Esophagus squamous epithelium (tissue), 4 donors: ENCODE measurements at regions not wholly inside any gene's neighbourhood (a gene's known extent, or its start where the extent isn't known, plus 50 kb on each side); places are given as distances from the start of the nearest gene placed in this dataset.

Experiments
- POLR2A ChIP-seq, 4 donors: fragments of 450-650 bp; IDR thresholded peaks; one replicate each; pipeline ENCODE4 v1.6.1; 2017; ENCODE audit warnings: antibody characterized with exemption in 4 of 4, mild to moderate bottlenecking in 4 of 4, moderate library complexity in 3 of 4
- TF ChIP-seq, protein P1 (sequence below), 6 experiments: fragments of 450-650 bp in 4 of 6; fragments of 200-600 bp in 2 of 6; sonication (generic) in 2 of 6; IDR thresholded peaks; one replicate each; pipeline ENCODE4 v1.5.1; 2016 to 2019; ENCODE audit warnings: antibody characterized with exemption in 6 of 6, mild to moderate bottlenecking in 4 of 6, moderate library complexity in 4 of 6

DNA sequence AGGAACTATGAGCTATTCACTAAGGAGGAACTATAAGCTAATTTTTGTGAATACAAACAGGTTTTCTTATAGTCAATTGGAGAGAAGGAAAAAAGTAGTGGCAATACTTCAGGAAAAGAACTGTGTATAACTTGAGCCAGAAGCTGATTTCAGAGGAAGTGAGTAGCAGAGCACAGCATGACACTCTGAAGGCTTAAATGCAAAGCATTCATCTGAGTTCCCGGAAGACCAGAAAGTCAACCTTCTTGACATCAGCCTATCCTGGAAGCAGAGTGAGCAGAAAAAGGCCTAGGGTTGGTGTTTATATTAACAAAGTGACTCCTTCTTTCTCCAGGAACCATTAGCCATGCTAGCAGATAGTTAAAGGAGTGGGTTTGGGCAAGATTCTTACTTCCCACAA is 545.2 kb downstream of the MRPL39 start:
- TF ChIP-seq, protein P1, sequence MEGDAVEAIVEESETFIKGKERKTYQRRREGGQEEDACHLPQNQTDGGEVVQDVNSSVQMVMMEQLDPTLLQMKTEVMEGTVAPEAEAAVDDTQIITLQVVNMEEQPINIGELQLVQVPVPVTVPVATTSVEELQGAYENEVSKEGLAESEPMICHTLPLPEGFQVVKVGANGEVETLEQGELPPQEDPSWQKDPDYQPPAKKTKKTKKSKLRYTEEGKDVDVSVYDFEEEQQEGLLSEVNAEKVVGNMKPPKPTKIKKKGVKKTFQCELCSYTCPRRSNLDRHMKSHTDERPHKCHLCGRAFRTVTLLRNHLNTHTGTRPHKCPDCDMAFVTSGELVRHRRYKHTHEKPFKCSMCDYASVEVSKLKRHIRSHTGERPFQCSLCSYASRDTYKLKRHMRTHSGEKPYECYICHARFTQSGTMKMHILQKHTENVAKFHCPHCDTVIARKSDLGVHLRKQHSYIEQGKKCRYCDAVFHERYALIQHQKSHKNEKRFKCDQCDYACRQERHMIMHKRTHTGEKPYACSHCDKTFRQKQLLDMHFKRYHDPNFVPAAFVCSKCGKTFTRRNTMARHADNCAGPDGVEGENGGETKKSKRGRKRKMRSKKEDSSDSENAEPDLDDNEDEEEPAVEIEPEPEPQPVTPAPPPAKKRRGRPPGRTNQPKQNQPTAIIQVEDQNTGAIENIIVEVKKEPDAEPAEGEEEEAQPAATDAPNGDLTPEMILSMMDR (IDR thresholded peaks at IDR 0.05) = no peak
- TF ChIP-seq POLR2A (IDR thresholded peaks at IDR 0.05) = no peak
